Thyroid gland (tissue), 4 donors: ENCODE measurements at regions not wholly inside any gene's neighbourhood (a gene's known extent, or its start where the extent isn't known, plus 50 kb on each side); places are given as distances from the start of the nearest gene placed in this dataset.

Experiments
- POLR2A ChIP-seq, 2 donors: fragments of 450-650 bp; IDR thresholded peaks; one replicate each; pipeline ENCODE4 v1.6.1; 2017; ENCODE audit warnings: antibody characterized with exemption in 2 of 2, mild to moderate bottlenecking in 2 of 2, moderate library complexity in 1 of 2
- TF ChIP-seq, protein P1 (sequence below), 6 experiments: fragments of 200-600 bp in 3 of 6; fragments of 450-650 bp in 3 of 6; sonication (generic) in 3 of 6; IDR thresholded peaks; one replicate each; pipeline ENCODE4 v1.5.1; 2016 to 2019; ENCODE audit warnings: antibody characterized with exemption in 6 of 6, mild to moderate bottlenecking in 2 of 6, inconsistent platforms in 1 of 6, moderate library complexity in 1 of 6

DNA sequence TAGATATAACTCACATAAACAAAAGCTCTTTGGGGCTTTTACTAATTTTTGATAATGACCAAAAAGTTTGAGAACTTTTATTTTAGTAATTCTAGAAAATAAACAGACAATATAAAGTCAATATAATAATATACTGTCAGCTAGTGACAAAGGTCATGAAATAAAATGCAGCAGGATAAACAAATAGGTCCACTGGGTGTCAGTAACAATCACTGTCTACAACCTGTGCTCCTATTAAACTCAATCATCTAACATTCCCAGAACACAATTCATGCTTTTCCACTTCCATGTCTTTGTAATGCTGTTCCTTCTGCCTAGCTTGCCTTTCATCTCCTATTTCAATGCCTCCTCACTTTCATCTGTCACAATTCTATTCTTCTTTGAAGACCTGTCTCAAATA, 186.1 kb downstream of the GIPC2 start:
- TF ChIP-seq, protein P1, sequence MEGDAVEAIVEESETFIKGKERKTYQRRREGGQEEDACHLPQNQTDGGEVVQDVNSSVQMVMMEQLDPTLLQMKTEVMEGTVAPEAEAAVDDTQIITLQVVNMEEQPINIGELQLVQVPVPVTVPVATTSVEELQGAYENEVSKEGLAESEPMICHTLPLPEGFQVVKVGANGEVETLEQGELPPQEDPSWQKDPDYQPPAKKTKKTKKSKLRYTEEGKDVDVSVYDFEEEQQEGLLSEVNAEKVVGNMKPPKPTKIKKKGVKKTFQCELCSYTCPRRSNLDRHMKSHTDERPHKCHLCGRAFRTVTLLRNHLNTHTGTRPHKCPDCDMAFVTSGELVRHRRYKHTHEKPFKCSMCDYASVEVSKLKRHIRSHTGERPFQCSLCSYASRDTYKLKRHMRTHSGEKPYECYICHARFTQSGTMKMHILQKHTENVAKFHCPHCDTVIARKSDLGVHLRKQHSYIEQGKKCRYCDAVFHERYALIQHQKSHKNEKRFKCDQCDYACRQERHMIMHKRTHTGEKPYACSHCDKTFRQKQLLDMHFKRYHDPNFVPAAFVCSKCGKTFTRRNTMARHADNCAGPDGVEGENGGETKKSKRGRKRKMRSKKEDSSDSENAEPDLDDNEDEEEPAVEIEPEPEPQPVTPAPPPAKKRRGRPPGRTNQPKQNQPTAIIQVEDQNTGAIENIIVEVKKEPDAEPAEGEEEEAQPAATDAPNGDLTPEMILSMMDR (IDR thresholded peaks at IDR 0.05): no peak
- no peak for TF ChIP-seq POLR2A (IDR thresholded peaks at IDR 0.05)
